ENCODE measurements at regions not wholly inside any gene's neighbourhood (a gene's known extent, or its start where the extent isn't known, plus 50 kb on each side); places are given as distances from the start of the nearest gene placed in this dataset.
A peak's percentile ranks its signal among the peaks of the same experiment; 100 is the strongest.
"Not testable (repeated sequence)": the region's sequence is repeated elsewhere in the genome, so short reads cannot be mapped to it uniquely, and the experiment has no call there.

GRCh38 chr7:356691-357462, 66.9 kb downstream of the FOXL3 start:
- no peak for DNase-seq

DNA sequence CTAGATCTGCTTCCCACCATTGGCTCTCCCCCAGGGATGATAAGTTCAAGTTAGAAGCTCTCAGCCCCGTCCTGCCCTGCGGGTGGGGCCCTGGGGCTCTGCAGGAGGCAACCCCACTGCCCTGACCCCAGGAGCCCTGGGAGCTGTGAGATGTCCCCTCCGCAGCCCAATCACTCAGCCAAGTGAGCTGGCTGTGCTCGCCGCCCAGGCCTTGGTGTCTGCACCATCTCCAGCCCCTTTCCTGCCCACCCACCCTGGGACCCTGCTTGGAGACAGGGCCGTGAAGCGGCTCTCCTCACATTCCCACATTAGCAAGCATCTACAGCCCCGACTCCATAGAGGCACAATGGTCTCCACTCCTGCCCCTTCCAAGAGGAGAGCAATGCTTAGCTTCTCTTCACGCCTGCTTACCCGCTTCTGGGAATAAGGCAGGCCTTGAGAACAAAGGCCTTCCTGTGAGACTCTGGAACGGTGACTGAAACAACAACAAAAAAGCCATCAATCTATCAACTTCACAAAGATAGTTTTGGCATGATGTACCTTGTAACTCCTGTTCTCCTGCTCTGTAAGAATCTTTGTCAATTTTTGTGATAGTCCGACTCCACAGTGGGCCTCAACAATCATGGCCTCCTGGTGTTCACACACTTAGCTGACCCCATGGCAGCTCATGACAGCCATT, 67.7 kb downstream of the FOXL3 start:
- DNase-seq = no peak

GRCh38 chr7:358352-358751, 68.4 kb downstream of the FOXL3 start:
- peak; percentile 36 for DNase-seq

DNA sequence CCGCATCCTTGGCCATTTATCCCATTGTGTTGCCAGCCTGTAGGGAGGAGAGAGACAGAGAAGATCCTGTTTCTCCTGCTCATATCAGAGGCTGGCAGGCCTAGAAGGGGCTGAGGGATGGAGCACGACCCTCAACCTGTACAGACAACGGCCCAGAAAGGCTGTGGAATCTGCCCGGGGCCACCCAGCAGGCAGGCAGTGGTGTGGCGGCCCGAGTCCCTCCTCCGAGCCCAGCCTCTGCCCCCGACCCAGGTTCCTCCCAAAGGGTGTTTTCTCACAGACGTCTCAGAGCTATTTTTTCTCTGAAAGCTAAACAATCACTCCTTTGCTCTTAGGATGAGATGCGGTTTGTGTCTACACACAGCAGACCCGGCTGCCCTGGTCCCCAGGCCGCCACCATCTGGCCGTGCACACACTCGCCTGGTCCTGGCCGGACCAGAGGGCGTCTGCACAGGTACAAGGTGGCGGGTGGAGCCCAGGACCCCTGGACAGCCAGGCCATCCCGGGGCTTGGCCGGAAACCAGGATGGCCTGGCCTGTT, 69.3 kb downstream of the FOXL3 start:
- DNase-seq = no peak

DNA sequence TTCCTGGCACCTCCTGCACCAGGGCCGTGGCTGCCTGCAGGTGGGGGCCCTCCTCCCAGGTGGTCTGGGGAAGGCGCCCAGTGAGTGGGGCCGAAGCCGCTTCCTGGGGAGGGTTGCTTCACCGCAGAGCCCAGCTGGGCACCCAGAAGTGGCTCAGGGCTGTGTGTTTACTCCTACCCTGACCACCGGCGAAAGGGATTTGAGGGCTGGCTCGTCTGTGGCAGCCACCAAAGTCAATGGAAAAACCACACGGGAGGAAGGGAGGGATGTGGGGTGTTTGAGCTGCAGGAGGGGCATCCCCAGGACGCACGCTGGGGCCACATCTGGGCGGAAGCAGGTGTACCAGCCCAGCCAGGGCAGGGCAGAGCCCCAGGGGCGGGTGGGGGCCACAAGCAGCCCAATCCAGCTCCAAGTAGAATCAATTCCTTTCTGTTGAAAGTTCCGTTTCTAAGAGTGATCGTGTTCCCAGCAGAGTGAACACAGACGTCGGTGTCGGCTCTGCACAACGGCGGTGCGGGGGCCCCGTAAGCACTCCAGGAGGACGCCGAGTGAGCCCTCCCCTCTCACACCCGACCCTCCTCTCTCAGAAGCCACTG, 69.9 kb downstream of the FOXL3 start:
- DNase-seq = peak; percentile 26

GRCh38 chr7:360454-361100, 70.6 kb downstream of the FOXL3 start:
- DNase-seq = peak; percentile 56

- not testable (repeated sequence) for DNase-seq
These were observed 71.2 kb downstream of the FOXL3 start for GRCh38 chr7:361182-361581.

- no peak for DNase-seq
These were observed 71.9 kb downstream of the FOXL3 start for GRCh38 chr7:361680-362401.

DNA sequence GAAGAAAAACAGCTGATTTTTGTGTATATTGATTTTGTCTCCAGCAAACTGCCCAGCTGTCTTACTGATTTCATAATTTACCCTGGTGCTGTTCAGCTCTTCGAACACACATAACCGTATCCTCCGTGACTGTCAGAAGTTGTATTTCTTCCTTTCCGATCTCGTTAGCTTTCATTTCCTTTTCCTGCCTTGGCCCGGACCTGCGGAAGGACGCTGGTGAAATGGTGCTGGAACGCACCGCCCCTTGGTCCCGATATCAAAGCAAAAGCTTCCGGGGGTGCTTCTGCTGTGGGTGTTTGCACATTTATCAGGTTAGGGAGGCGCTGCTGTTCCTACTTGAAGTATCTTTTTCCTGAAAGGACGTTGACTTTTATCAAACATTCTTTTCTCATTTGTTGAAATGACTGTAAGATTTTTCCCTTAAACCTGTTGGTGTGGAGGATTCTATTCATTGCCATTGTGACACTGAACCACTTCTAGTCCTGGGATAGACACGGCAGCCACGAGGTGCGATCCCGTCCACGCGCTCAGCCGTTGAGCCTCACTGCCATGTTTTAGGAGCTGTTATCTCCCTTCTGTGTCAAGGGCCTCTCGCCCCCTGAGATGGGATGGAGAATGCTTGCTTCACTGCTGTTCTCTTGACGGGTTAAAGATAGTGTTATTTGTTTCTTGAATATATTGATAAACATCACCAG, 72.6 kb downstream of the FOXL3 start:
- DNase-seq = peak; percentile 44

DNA sequence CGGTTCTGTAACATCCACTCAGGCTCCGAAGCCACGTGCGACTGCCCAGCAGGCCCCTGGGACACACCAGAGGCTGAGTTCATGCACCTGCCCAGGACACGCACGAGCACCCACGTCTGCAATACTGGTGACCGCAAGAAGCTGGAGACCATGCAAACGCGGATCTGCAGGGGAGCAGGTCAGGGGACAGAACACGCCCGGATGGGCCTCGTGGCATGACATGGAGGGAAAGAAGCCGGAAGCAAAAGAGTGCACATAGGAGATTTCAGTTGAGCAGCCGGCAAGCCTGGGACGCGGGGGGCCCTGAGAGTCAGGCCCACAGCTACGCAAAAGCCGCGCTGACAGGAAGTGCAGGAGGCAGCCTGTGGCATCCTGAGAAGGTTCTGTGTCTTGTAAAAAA, 73.7 kb downstream of the FOXL3 start:
- DNase-seq = no peak

GRCh38 chr7:364536-364935, 74.6 kb downstream of the FOXL3 start:
- DNase-seq = no peak

DNA sequence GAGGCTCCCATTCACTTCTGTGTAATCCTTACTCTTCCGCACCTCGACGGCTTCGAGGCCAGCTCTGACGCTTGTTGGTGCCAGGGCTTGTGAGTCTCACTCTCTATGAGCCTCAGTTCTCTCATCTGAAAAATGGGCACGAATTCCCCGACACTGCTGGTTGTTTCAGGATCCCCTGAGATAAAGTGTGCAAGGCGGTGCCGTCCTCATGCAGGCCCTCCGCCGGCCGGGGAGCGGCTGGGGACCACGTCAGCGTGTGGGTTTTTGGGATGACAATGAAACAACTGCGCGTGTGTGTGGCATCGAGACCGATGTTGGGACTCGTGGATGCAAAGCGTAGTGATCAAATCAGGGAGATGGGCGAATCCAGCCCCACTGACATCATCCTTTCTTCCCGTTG, 75.6 kb downstream of the FOXL3 start:
- DNase-seq = no peak

DNA sequence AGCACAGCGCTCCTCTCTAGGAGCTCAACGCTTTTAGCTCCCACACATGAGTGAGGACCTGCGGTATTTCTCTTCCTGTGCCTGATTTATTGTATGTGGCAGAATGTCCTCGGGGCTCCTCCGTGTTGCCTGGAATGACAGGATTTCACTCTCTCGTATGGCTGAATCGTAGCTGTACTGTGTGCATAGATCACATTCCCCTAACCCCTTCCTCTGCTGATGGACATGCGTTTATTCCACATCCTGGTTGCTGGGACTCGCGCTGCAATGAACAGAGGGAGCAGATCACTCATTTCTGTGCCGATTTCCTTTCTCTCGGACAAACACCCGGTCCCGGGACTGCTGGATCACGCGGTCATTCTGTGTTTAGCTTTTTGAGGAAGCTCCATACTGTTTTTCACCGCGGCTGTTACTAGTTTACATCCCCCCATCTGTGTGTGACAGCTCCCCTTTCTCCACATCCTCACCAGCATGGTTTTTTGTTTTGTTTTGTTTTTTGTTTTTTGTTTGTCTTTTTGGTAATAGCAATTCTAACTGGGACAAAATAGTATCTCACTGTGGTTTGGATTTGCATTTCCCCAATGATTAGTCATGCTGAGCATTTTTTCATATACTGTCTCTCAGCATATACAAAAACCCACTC, 76.3 kb downstream of the FOXL3 start:
- no peak for DNase-seq

GRCh38 chr7:367351-367901, 77.5 kb downstream of the FOXL3 start:
- DNase-seq = no peak

DNA sequence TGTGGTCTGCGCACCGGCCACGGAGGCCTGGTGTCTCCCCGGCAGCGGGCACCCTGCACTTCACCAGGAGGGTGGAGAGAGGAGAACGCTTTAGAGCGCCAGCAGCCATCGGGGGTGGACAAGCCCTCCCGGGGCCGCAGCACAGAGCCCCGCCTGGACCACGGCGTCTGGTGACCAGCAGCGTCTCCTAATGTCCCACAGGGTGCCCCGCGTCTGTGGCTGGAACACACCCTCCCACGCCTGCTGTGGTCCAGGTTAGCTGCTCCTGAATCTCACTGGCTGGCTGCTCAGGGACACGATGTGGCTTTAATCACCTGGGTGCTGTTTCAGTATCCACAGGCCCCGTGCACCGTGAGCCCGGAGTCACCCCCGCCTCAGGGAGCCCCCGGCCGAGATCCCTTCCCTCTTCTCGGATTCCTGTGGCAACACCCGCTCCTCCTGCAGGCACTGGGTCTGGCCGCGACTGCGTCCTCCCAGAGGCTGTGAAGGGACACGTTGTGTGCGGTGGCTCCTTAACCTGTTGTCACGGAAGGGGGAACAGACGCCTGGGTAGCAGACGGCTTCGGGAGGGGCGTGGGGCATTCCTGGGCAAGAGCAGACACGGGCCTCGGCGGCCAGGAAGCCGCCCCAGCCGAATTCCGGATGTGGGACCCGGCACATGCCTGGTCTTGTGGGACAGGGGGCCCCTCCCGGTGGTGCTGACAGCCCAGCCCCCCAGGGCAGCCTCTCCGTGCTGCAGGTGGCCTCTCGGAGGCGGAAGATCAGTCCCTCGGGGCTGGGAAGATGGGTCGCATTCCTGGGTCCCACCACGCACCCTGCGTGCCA, 78.9 kb downstream of the FOXL3 start:
- DNase-seq = no peak

- DNase-seq = no peak
These were observed 79.7 kb downstream of the FOXL3 start for GRCh38 chr7:369476-370258.

DNA sequence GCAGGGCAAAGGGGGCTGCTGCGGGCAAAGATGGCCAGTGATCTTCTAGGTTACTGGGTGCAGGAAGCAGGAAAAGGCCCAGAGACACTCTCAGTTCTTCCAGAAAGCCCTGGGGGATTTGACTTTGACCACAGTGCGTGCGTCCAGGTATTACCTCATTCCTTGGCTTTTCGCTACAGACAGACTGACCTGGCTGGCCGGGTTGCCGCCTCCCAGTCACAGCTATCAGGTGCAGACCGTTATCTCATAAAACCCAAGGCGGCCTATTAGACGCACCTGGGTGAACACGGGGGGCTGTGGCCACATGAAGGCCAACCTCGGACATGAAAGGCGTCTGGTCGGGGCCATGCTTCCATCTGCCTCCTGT, 80.3 kb downstream of the FOXL3 start:
- no peak for DNase-seq

DNA sequence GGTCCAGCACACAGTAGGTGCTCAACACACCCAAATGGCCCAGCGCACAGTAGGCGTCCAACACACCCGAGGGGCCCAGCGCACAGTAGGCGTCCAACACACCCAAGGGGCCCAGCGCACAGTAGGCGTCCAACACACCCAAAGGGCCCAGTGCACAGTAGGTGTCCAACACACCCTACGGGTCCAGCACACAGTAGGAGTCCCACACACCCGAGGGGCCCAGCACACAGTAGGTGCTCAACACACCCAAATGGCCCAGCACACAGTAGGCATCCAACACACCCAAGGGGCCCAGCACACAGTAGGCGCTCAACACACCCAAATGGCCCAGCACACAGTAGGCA, 80.8 kb downstream of the FOXL3 start:
- DNase-seq = no peak

GRCh38 chr7:371119-371778, 81.3 kb downstream of the FOXL3 start:
- peak; percentile 1 for DNase-seq
